AG09309 (cell line): ENCODE measurements at regions not wholly inside any gene's neighbourhood (a gene's known extent, or its start where the extent isn't known, plus 50 kb on each side); places are given as distances from the start of the nearest gene placed in this dataset.

ENCODE experiments used
- DNase-seq: peaks from one replicate; pipeline ENCODE4 v3.0.0-alpha.2; 2010; ENCODE audit warnings: low read depth
- H3K4me3 ChIP-seq: 2 replicates; pipeline ENCODE4 v1.5.1; 2011; ENCODE audit warnings: mild to moderate bottlenecking, low read depth, low read length, moderate library complexity; ENCODE audit not compliant: control insufficient read depth
- CTCF ChIP-seq: IDR thresholded peaks from 2 replicates; pipeline ENCODE4 v1.5.1; 2011; ENCODE audit warnings: mild to moderate bottlenecking, low read depth, low read length, inconsistent platforms; ENCODE audit not compliant: insufficient read depth, control insufficient read depth; ENCODE audit errors: missing control alignments

- H3K4me3 ChIP-seq: no peak overlapping the region
- TF ChIP-seq CTCF: no peak
- DNase-seq: no peak
Measured at GRCh38 chrX:149121206-149121920, 383.7 kb downstream of the IDS start.

DNA sequence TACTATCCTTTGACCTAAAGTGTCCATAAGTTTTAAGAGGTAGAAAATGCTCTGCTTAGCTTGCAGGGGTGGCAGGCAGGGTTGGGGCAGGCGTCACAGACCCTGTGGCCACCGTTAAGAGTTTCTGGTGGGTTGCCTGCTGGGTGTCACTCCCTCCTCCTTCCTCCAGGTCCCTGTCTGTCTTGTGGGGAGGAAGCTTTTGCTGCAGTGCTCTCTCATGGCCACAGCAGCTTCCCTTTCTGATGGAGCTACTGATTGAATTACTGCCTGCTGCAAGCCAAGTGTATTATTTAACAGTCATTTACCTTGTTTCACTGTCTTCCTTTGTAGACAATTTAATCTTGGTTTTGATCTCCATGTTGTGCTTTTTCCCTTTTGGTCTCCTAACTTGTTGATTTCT lies 384.6 kb downstream of the IDS start:
- TF ChIP-seq CTCF: no peak
- no peak overlapping the region for H3K4me3 ChIP-seq
- no peak for DNase-seq

GRCh38 chrX:149114874-149115273 lies 390.2 kb downstream of the IDS start:
- no peak for DNase-seq
- no peak overlapping the region for H3K4me3 ChIP-seq
- TF ChIP-seq CTCF: no peak

DNA sequence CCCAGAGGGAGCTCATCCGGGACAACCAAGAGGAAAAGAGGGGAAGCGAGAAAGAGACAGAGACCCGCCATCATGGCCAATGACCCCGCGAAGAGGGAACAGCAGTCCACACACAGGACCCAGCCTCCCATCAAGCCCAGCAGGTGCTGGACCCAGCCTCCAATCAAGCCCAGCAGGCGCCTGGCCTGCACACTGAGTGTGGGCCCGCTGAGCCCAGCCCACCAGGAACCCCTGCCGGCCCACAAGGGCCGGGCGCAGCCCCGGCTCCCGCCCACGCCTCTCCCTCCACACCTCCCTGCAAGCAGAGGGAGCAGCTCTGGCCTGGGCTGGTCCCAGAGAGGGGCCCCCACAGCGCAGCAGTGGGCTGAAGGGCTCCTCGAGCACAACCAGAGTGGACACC lies 391.1 kb downstream of the IDS start:
- no peak for TF ChIP-seq CTCF
- no peak for DNase-seq
- H3K4me3 ChIP-seq: no peak overlapping the region

DNA sequence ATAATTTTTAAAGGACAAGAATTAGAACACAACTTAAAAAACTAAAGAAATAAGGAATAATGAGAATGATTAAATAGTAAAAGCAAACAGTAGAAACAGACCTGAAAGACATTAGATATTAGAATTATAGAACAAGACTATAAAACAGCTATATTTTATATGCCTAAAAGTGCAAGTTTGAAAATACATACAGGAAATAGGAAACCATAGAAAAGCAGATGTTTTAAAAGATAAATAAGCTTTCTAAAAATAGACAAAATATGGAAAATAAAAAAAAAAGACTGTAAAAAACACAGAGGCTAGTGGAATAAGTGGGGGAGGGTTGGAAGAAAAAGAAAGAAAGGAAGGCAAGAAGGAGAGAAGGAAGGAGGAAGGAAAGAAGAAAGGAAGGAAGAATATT lies 407.3 kb downstream of the IDS start:
- TF ChIP-seq CTCF: no peak
- no peak overlapping the region for H3K4me3 ChIP-seq
- no peak for DNase-seq

- DNase-seq: no peak
- H3K4me3 ChIP-seq: no peak overlapping the region
- TF ChIP-seq CTCF: no peak
Measured at GRCh38 chrX:149092179-149092578, 412.9 kb downstream of the IDS start.

DNA sequence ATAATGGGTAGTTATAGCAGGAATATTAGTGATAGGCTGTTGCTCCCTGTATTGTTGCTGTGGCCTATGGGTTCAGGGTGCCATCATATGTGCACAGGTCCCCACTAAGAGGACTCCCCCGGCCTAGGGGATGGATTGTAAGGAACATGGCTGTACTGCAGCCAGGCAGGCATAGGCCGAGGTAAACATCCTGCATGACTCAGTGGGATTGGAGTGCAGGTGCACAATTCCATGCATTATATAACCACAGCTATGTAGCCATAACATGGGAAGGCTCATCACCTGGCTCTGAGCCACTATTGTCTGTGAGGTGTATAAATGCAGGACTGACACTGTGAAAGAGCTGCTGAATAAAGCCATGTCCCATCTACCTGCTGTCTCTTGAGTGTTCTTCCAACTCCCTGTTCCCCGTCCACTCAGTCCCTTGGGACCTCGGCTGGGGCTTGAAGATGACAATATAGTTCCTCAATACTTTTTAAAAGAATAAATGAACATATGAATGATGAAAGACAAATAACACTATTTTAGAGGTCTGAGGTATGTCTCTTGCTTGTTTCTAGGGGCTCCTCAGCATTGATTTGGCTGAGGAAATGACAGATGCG lies 425.2 kb downstream of the IDS start:
- no peak for TF ChIP-seq CTCF
- no peak for DNase-seq
- no peak overlapping the region for H3K4me3 ChIP-seq
